H1 (cell line): ENCODE measurements at regions not wholly inside any gene's neighbourhood (a gene's known extent, or its start where the extent isn't known, plus 50 kb on each side); places are given as distances from the start of the nearest gene placed in this dataset.

ENCODE experiments used
- CHD7 ChIP-seq: fragments of 300-600 bp; sonication (generic); IDR thresholded peaks from 2 replicates; pipeline ENCODE4 v1.7.1; 2012; ENCODE audit warnings: low read length, moderate library complexity, mild to moderate bottlenecking, inconsistent platforms; ENCODE audit not compliant: insufficient replicate concordance
- FOSL1 ChIP-seq: IDR thresholded peaks from 2 replicates; pipeline ENCODE4 v1.6.1; 2011; ENCODE audit warnings: mild to moderate bottlenecking, low read depth, low read length, moderate library complexity; ENCODE audit not compliant: insufficient read depth
- HDAC2 ChIP-seq, 2 experiments: fragments of 300-600 bp in 1 of 2; sonication (generic) in 1 of 2; IDR thresholded peaks; 2 replicates each; pipeline ENCODE4 v1.6.1; 2011 to 2012; ENCODE audit warnings: low read depth in 2 of 2, low read length in 2 of 2, mild to moderate bottlenecking in 2 of 2, moderate library complexity in 2 of 2, borderline replicate concordance in 1 of 2, inconsistent platforms in 1 of 2
- PHF8 ChIP-seq: fragments of 200-600 bp; sonication (generic); conservative IDR thresholded peaks from 2 replicates; pipeline ENCODE4 v1.7.1; 2012; ENCODE audit warnings: low read depth, mild to moderate bottlenecking, inconsistent platforms, low read length, moderate library complexity

DNA sequence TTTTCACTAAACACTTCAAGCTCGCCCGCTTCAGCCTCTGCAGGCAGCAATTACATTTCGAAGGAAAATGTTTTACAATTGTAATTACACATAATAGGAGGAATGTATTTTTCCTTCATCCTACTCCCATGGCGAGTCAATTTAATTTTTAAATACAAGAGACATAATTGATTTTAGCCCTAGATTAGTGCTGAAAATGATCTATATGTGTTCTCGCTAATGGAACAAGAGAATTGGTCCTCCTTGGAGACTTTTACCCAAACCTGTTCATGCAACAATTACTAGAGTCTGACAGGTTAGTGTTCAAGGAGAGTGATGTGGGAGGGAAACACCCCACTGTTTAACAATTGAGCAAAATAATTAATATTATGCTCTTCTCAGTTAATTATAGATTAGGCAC lies 509.4 kb upstream of the SETBP1 start (continued):
- TF ChIP-seq CHD7 (no peak), HDAC2 (IDR thresholded peaks at IDR 0.05; ENCODE audit: borderline replicate concordance in 1 of 2, low read depth in 2 of 2, low read length in 2 of 2) (no peak), PHF8 (no peak), FOSL1 (no peak)
